ENCODE measurements at regions not wholly inside any gene's neighbourhood (a gene's known extent, or its start where the extent isn't known, plus 50 kb on each side); places are given as distances from the start of the nearest gene placed in this dataset.

DNA sequence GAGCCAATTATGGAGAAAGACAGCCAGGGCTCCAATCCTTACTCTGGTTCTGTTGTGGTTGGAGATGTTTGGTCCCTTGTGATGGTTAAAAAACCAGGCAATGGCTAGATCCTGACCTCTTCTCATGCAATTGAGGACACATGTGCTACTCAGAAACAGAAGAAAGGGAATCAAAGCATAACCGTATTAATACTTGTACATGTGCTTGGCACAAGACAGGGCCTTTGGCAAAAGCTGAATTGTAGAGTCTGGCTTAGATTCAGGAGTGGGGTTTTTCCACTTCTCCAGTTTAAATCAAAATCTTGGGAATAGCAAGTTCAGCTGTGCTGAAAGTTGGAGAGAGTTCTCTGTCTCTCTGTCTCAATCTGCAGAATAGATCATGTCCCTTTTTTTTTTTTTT lies 80.1 kb upstream of the E2F8 start:
- TF ChIP-seq, protein P1, sequence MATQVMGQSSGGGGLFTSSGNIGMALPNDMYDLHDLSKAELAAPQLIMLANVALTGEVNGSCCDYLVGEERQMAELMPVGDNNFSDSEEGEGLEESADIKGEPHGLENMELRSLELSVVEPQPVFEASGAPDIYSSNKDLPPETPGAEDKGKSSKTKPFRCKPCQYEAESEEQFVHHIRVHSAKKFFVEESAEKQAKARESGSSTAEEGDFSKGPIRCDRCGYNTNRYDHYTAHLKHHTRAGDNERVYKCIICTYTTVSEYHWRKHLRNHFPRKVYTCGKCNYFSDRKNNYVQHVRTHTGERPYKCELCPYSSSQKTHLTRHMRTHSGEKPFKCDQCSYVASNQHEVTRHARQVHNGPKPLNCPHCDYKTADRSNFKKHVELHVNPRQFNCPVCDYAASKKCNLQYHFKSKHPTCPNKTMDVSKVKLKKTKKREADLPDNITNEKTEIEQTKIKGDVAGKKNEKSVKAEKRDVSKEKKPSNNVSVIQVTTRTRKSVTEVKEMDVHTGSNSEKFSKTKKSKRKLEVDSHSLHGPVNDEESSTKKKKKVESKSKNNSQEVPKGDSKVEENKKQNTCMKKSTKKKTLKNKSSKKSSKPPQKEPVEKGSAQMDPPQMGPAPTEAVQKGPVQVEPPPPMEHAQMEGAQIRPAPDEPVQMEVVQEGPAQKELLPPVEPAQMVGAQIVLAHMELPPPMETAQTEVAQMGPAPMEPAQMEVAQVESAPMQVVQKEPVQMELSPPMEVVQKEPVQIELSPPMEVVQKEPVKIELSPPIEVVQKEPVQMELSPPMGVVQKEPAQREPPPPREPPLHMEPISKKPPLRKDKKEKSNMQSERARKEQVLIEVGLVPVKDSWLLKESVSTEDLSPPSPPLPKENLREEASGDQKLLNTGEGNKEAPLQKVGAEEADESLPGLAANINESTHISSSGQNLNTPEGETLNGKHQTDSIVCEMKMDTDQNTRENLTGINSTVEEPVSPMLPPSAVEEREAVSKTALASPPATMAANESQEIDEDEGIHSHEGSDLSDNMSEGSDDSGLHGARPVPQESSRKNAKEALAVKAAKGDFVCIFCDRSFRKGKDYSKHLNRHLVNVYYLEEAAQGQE (IDR thresholded peaks at IDR 0.05; ENCODE audit: insufficient read depth in 1 of 2, low read depth in 2 of 2, low read length in 2 of 2): no peak
- TF ChIP-seq POLR2AphosphoS5 (IDR thresholded peaks at IDR 0.05; ENCODE audit: low read depth, low read length) (no peak), FOXP2 (optimal IDR thresholded peaks at IDR 0.05; ENCODE audit: borderline replicate concordance, extremely low read depth, extremely low read length, insufficient read depth) (no peak), TAF1 (IDR thresholded peaks at IDR 0.05; ENCODE audit: borderline replicate concordance, insufficient read depth, low read length) (no peak), SIN3A (IDR thresholded peaks at IDR 0.05; ENCODE audit: borderline replicate concordance, insufficient read depth, low read length) (no peak)

DNA sequence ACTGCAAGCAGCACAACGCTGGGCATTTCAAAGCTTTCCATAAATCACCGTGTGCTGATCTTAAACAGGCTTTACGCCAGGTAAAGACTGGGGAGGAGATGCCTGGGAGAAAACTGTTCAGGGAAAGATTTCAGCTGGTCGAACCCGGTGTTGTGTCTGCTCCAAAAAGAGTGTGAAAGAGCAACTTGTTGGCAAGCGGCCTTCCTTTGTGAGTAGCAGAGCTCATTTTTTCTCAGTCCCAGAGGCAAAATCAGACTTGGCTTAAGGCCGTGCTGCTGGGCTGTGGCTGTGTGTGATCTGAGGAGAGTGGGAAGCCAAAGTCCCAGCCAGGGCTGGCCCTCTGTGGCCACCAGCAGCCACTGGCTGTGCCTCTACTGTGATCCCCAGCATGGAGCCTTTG lies 75.7 kb upstream of the E2F8 start:
- no peak for TF ChIP-seq POLR2AphosphoS5 (IDR thresholded peaks at IDR 0.05; ENCODE audit: low read depth, low read length)
- TF ChIP-seq SIN3A (IDR thresholded peaks at IDR 0.05; ENCODE audit: borderline replicate concordance, insufficient read depth, low read length): no peak
- no peak for TF ChIP-seq FOXP2 (optimal IDR thresholded peaks at IDR 0.05; ENCODE audit: borderline replicate concordance, extremely low read depth, extremely low read length, insufficient read depth)
- TF ChIP-seq TAF1 (IDR thresholded peaks at IDR 0.05; ENCODE audit: borderline replicate concordance, insufficient read depth, low read length): no peak
- TF ChIP-seq, protein P1 (IDR thresholded peaks at IDR 0.05; ENCODE audit: insufficient read depth in 1 of 2, low read depth in 2 of 2, low read length in 2 of 2): no peak

DNA sequence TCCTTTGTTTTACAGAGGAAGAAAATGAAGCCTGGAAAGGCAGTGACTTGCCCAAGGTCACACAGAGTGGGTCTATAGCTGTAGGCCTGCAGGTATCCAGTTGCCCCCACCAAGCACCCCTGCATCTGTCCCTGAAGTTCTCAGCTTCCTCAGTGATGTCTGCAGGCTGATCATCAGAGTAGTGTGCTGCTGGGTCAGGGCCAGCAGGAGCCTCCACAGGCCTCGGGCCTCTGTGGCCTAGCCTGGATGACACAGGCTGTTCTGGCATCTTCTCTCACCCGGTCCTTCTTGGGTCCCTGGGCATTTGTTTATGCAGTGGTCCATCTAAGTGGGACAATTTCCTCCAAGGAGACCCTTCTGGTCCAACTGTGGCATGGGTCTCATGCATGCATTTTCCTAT lies 74.8 kb upstream of the E2F8 start:
- TF ChIP-seq, protein P1 (IDR thresholded peaks at IDR 0.05; ENCODE audit: insufficient read depth in 1 of 2, low read depth in 2 of 2, low read length in 2 of 2): no peak
- TF ChIP-seq SIN3A (IDR thresholded peaks at IDR 0.05; ENCODE audit: borderline replicate concordance, insufficient read depth, low read length) (no peak), POLR2AphosphoS5 (IDR thresholded peaks at IDR 0.05; ENCODE audit: low read depth, low read length) (no peak), FOXP2 (optimal IDR thresholded peaks at IDR 0.05; ENCODE audit: borderline replicate concordance, extremely low read depth, extremely low read length, insufficient read depth) (no peak), TAF1 (IDR thresholded peaks at IDR 0.05; ENCODE audit: borderline replicate concordance, insufficient read depth, low read length) (no peak)

DNA sequence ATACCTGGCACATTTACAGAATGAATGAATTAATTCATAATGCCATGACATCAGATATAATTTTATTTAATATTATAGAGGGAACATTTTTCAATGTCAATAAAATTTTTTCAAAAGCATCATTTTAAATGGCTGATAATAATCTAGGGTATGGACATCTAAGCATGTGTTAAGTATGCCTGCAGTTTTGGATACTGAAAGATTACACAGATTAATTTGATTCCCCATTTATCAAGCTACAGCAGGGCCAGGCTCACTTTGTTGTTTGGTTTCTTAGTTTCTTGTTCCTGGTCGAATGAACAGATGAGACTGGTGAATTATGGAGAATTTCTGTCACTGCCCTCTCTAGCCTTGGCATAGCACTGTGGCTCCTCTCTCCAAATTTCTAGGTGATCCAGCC lies 72.4 kb upstream of the E2F8 start:
- TF ChIP-seq, protein P1 (IDR thresholded peaks at IDR 0.05; ENCODE audit: insufficient read depth in 1 of 2, low read depth in 2 of 2, low read length in 2 of 2): no peak
- no peak for TF ChIP-seq TAF1 (IDR thresholded peaks at IDR 0.05; ENCODE audit: borderline replicate concordance, insufficient read depth, low read length)
- TF ChIP-seq POLR2AphosphoS5 (IDR thresholded peaks at IDR 0.05; ENCODE audit: low read depth, low read length): no peak
- TF ChIP-seq SIN3A (IDR thresholded peaks at IDR 0.05; ENCODE audit: borderline replicate concordance, insufficient read depth, low read length): no peak
- no peak for TF ChIP-seq FOXP2 (optimal IDR thresholded peaks at IDR 0.05; ENCODE audit: borderline replicate concordance, extremely low read depth, extremely low read length, insufficient read depth)

Data from PFSK-1 (cell line).